ENCODE measurements at regions not wholly inside any gene's neighbourhood (a gene's known extent, or its start where the extent isn't known, plus 50 kb on each side); places are given as distances from the start of the nearest gene placed in this dataset.

DNA sequence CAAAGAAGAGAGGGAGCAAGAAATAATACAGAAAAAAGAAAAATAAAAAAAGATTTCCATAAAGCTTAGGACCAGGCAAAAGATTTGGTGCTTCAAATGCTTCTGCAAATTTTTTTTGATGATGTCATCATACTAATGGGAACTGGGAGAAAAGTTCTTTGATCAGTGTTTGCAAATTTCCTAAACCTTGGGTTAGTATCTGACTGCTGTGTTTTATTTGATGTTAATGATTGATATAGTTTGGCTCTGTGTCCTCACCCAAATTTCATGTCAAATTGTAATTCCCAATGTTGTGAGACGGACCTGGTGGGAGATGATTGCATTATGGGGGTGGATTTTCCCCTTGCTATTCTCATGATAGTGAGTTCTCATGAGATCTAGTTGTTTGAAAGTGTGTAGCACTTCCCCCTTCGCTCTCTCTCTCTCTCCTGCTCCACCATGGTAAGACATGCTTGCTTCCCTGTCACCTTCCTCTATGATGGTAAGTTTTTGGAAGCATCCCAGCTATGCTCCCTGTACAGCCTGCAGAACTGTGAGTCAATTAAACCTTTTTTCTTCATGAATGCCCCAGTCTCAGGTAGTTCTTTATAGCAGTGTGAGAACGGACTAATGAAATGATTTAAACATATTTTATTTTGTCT lies 72.6 kb downstream of the TMEM100 start:
- TF ChIP-seq CTCF (IDR thresholded peaks at IDR 0.05; ENCODE audit: low read depth, low read length), result no peak
- TF ChIP-seq MYC (IDR thresholded peaks at IDR 0.05; ENCODE audit: low read depth, low read length), result no peak
- no peak for TF ChIP-seq POLR2A (IDR thresholded peaks at IDR 0.05; ENCODE audit: extremely low read depth, insufficient read length)
- no peak for TF ChIP-seq MAX (IDR thresholded peaks at IDR 0.05; ENCODE audit: low read depth, low read length)
